Skeletal muscle satellite cell (primary cell): ENCODE measurements at regions not wholly inside any gene's neighbourhood (a gene's known extent, or its start where the extent isn't known, plus 50 kb on each side); places are given as distances from the start of the nearest gene placed in this dataset.

Source experiments
- H3K27me3 ChIP-seq: 2 replicates; pipeline ENCODE4 v1.7.0; 2013; ENCODE audit warnings: low read length; ENCODE audit not compliant: control insufficient read depth, insufficient read depth
- H3K36me3 ChIP-seq: 2 replicates; pipeline ENCODE4 v1.7.0; 2013; ENCODE audit warnings: mild to moderate bottlenecking, control low read depth, low read length; ENCODE audit not compliant: insufficient read depth
- H3K4me1 ChIP-seq: 2 replicates; pipeline ENCODE4 v1.7.0; 2013; ENCODE audit warnings: low read length; ENCODE audit not compliant: control insufficient read depth, insufficient read depth
- H3K4me2 ChIP-seq: 2 replicates; pipeline ENCODE4 v1.7.0; 2013; ENCODE audit warnings: mild to moderate bottlenecking, low read length
- H3K4me3 ChIP-seq: 2 replicates; pipeline ENCODE4 v1.7.0; 2013; ENCODE audit warnings: low read length
- H3K9ac ChIP-seq: 2 replicates; pipeline ENCODE4 v1.7.0; 2013; ENCODE audit warnings: mild to moderate bottlenecking, low read depth, low read length, moderate library complexity
- H3K9me3 ChIP-seq: replicated peaks from 2 replicates; pipeline ENCODE4 v1.7.0; 2013; ENCODE audit warnings: mild to moderate bottlenecking, control low read depth, low read length

DNA sequence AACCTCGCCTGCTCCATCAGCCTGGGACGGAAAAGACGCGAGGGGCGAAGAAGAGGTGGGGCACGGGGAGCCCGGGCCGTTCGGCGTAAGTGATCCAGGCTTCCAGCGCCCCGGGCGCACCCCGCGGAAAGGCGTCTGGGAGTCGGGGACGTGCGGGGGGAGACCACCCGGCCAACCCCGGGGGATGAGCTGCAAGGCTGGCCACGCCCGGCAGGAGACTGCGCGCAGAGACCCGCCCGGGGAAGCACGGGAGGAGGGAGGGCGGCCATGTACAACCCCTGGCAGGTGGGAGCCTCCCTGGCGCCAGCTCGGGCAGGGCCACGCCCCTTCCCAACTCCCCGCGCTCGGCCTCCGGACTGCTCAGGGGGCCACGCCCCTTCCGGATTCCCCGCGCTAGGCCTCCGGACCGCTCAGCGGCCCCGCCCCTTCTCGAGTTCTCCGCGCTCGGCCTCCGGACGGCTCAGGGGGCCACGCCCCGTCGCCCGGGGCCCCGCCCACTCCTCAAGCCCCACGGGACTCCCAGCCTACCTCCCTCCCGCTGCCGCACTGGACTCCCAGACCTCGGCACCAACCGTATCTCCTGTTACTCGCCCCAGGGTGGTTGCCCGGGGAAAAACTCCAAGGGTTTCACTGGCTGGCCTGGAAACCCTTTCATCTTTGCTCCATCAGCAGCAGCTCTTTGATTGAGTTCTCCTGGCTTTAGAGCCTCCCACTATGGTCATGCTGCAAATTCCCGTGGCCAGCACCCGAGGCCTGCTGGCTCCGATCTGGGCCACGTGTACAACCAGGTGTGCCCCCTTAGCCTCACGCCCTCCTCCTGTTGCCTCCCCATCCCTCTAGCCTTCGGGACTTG, 284.4 kb downstream of the ZEB1 start:
- Histone ChIP-seq H3K9me3 (no peaks in the 10 kb centered on the region), H3K9ac (peak overlapping the region; percentile 85), H3K4me2 (peak overlapping the region; percentile 96), H3K4me1 (peaks cover 21% of the 10 kb centered on the region), H3K4me3 (peak overlapping the region; percentile 86), H3K27me3 (no peaks in the 10 kb centered on the region), H3K36me3 (no peaks in the 10 kb centered on the region)

DNA sequence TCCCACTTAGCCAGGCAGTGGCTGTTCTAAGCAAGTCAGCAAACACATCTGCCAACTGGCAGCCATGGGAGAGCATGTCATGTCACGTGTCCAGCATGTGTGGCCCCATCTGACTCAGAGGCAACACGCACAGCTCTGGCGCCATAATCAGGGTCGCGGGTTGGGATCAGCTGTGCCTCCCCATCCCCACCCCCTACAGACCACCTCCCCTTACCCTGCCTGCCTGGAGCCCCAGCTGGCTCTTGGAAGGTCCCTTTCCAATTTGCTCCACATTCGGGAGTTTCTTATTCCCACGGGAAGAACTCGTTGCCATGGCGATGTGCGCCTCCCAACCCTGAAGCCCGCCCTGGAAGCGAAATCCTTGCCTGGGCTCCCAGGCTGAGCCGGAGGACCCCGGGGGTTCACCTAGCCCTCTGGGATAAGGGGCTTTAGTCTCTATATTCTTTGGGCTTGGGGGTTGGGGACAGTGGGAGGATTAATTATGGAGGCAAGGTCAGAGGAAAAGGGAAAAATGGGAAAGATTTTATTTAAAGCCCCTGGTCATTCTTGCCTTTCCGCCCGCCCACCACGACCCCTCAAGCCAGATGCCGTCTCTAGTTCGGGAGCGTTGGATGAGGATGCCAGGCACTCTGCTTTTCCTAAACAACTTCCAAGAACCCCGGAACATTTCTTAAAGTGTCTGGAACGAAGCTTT, 283.7 kb downstream of the ZEB1 start:
- no peaks in the 10 kb centered on the region for H3K36me3 ChIP-seq

GRCh38 chr10:31601136-31601535, 282.1 kb downstream of the ZEB1 start:
- Histone ChIP-seq H3K4me1 (peaks cover 29% of the 10 kb centered on the region), H3K4me3 (no peak overlapping the region), H3K9me3 (no peaks in the 10 kb centered on the region), H3K36me3 (no peaks in the 10 kb centered on the region), H3K9ac (no peak overlapping the region), H3K27me3 (no peaks in the 10 kb centered on the region), H3K4me2 (no peak overlapping the region)

More for the DNA sequence above, 283.7 kb downstream of the ZEB1 start:
- Histone ChIP-seq H3K9ac (peak overlapping the region; percentile 85), H3K4me1 (peaks cover 21% of the 10 kb centered on the region), H3K27me3 (no peaks in the 10 kb centered on the region), H3K4me2 (peak overlapping the region; percentile 96), H3K9me3 (no peaks in the 10 kb centered on the region), H3K4me3 (peak overlapping the region; percentile 86)

- H3K4me1 ChIP-seq: peaks cover 33% of the 10 kb centered on the region
Observed at GRCh38 chr10:31599626-31600504, 280.8 kb downstream of the ZEB1 start.

GRCh38 chr10:31596765-31597164, 277.7 kb downstream of the ZEB1 start:
- Histone ChIP-seq H3K27me3 (no peaks in the 10 kb centered on the region), H3K9me3 (no peaks in the 10 kb centered on the region), H3K4me1 (peaks cover 12% of the 10 kb centered on the region), H3K4me2 (no peak overlapping the region), H3K9ac (no peak overlapping the region), H3K4me3 (no peak overlapping the region), H3K36me3 (no peaks in the 10 kb centered on the region)

More at GRCh38 chr10:31599626-31600504, 280.8 kb downstream of the ZEB1 start:
- Histone ChIP-seq H3K4me3 (no peak overlapping the region), H3K9ac (no peak overlapping the region), H3K9me3 (no peaks in the 10 kb centered on the region), H3K36me3 (no peaks in the 10 kb centered on the region), H3K27me3 (no peaks in the 10 kb centered on the region), H3K4me2 (no peak overlapping the region)

GRCh38 chr10:31595992-31596391, 277.0 kb downstream of the ZEB1 start:
- Histone ChIP-seq H3K4me1 (peaks cover 12% of the 10 kb centered on the region), H3K4me2 (no peak overlapping the region), H3K4me3 (no peak overlapping the region), H3K36me3 (no peaks in the 10 kb centered on the region), H3K9ac (no peak overlapping the region), H3K27me3 (no peaks in the 10 kb centered on the region), H3K9me3 (no peaks in the 10 kb centered on the region)

GRCh38 chr10:31594347-31594873, 275.4 kb downstream of the ZEB1 start:
- H3K36me3 ChIP-seq: no peaks in the 10 kb centered on the region
- no peak overlapping the region for H3K4me3 ChIP-seq
- no peaks in the 10 kb centered on the region for H3K9me3 ChIP-seq
- no peak overlapping the region for H3K9ac ChIP-seq
- peaks cover 12% of the 10 kb centered on the region for H3K4me1 ChIP-seq
- no peaks in the 10 kb centered on the region for H3K27me3 ChIP-seq
- no peak overlapping the region for H3K4me2 ChIP-seq

- no peaks in the 10 kb centered on the region for H3K27me3 ChIP-seq
- H3K4me2 ChIP-seq: no peak overlapping the region
- no peak overlapping the region for H3K4me3 ChIP-seq
- H3K9ac ChIP-seq: no peak overlapping the region
- no peaks in the 10 kb centered on the region for H3K9me3 ChIP-seq
- peaks cover 12% of the 10 kb centered on the region for H3K4me1 ChIP-seq
- no peaks in the 10 kb centered on the region for H3K36me3 ChIP-seq
Observed at GRCh38 chr10:31593124-31593523, 274.1 kb downstream of the ZEB1 start.

- no peak overlapping the region for H3K9ac ChIP-seq
- no peaks in the 10 kb centered on the region for H3K27me3 ChIP-seq
- H3K4me2 ChIP-seq: no peak overlapping the region
- H3K9me3 ChIP-seq: no peaks in the 10 kb centered on the region
- H3K4me1 ChIP-seq: peaks cover 9% of the 10 kb centered on the region
- no peaks in the 10 kb centered on the region for H3K36me3 ChIP-seq
- H3K4me3 ChIP-seq: no peak overlapping the region
Observed at GRCh38 chr10:31591569-31591968, 272.6 kb downstream of the ZEB1 start.

GRCh38 chr10:31590023-31590800, 271.2 kb downstream of the ZEB1 start:
- H3K4me3 ChIP-seq: no peak overlapping the region
- H3K27me3 ChIP-seq: no peaks in the 10 kb centered on the region
- H3K36me3 ChIP-seq: no peaks in the 10 kb centered on the region
- H3K4me1 ChIP-seq: no peaks in the 10 kb centered on the region
- no peak overlapping the region for H3K9ac ChIP-seq
- no peaks in the 10 kb centered on the region for H3K9me3 ChIP-seq
- H3K4me2 ChIP-seq: no peak overlapping the region
